ENCODE measurements at regions not wholly inside any gene's neighbourhood (a gene's known extent, or its start where the extent isn't known, plus 50 kb on each side); places are given as distances from the start of the nearest gene placed in this dataset.
"Not testable (repeated sequence)": the region's sequence is repeated elsewhere in the genome, so short reads cannot be mapped to it uniquely, and the experiment has no call there.

- not testable (repeated sequence) for TF ChIP-seq CTCF (IDR thresholded peaks at IDR 0.05); PHF8 (IDR thresholded peaks at IDR 0.05; ENCODE audit: borderline replicate concordance, low read depth); CEBPB (IDR thresholded peaks at IDR 0.05); SMC3 (IDR thresholded peaks at IDR 0.05); FOSB (CRISPR knock-in tag; IDR thresholded peaks at IDR 0.05); RAD21 (conservative IDR thresholded peaks at IDR 0.05 in 1 of 2, IDR thresholded peaks at IDR 0.05 in 1 of 2); CHD2 (IDR thresholded peaks at IDR 0.05; ENCODE audit: low read length, partially characterized antibody); REST (IDR thresholded peaks at IDR 0.05); MAX (IDR thresholded peaks at IDR 0.05); EP300 (IDR thresholded peaks at IDR 0.05); RFX5 (IDR thresholded peaks at IDR 0.05)
Measured at GRCh38 chr3:195656091-195656490, 64.7 kb upstream of the MUC20 start.

Measured in A549 (cell line).